AG04450 (cell line): ENCODE measurements at regions not wholly inside any gene's neighbourhood (a gene's known extent, or its start where the extent isn't known, plus 50 kb on each side); places are given as distances from the start of the nearest gene placed in this dataset.

ENCODE experiments used
- CTCF ChIA-PET: fragments of 300-600, 350-600 bp; formaldehyde crosslinking; extraction: SDS; loops from one replicate; lab custom pipeline; 2022; ENCODE audit warnings: antibody characterized with exemption, inconsistent platforms; lab: Charles Lee
- POLR2A ChIA-PET: fragments of 350-600 bp; formaldehyde crosslinking; extraction: SDS; loops from one replicate; lab custom pipeline; 2021; ENCODE audit warnings: antibody characterized with exemption, inconsistent platforms; lab: Yijun Ruan, JAX
- DNase-seq: peaks from one replicate; pipeline ENCODE4 v3.0.0-alpha.2; 2011; ENCODE audit warnings: low read depth, low spot score
- H3K27ac ChIP-seq: one replicate; pipeline ENCODE4 v1.5.1; 2012; ENCODE audit warnings: low read depth, low read length, control low read depth
- H3K27me3 ChIP-seq: one replicate; pipeline ENCODE4 v1.6.0; 2012; ENCODE audit warnings: low read length; ENCODE audit not compliant: control insufficient read depth, insufficient read depth
- H3K4me3 ChIP-seq: 2 replicates; pipeline ENCODE4 v1.5.1; 2011; ENCODE audit warnings: mild to moderate bottlenecking, low read depth, low read length, control low read depth
- H3K9me3 ChIP-seq: 2 replicates; pipeline ENCODE4 v1.5.1; 2012; ENCODE audit warnings: low read length; ENCODE audit not compliant: control insufficient read depth, insufficient read depth
- CTCF ChIP-seq: IDR thresholded peaks from 2 replicates; pipeline ENCODE4 v1.5.1; 2011; ENCODE audit warnings: low read depth, low read length, control low read depth, inconsistent platforms

DNA sequence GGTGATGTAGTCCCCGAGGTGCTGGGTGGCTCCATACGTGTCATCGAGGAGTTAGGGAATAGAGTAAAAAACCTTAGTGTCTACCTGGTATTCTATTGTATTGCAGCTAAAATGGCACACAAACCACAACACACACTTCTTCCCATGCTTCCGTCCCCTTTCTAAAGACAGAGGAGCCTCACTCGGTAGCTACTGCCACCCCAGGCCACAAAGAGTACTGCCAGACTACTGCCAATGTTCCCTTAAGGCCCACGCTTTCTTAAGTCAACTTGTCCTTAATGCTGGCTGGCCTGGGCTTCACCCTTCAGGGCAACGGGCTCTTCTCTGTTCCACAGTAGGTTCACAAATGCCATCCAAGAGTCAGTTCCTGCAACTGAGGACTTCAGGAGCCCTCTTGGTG, 673.0 kb downstream of the ELAVL2 start:
- peaks cover 3% of the 10 kb centered on the region; the same call in 1 of the 2 replicates for H3K9me3 ChIP-seq
- DNase-seq = no peak
- ChIA-PET POLR2A (no interaction called here), CTCF (no interaction called here)
- no peak overlapping the region for H3K4me3 ChIP-seq
- TF ChIP-seq CTCF = no peak
- H3K27ac ChIP-seq = no peak overlapping the region
- H3K27me3 ChIP-seq = no peaks in the 10 kb centered on the region

- TF ChIP-seq CTCF = no peak
- no peak overlapping the region for H3K27ac ChIP-seq
- ChIA-PET CTCF (no interaction called here), POLR2A (no interaction called here)
- no peaks in the 10 kb centered on the region for H3K9me3 ChIP-seq
- no peaks in the 10 kb centered on the region for H3K27me3 ChIP-seq
- H3K4me3 ChIP-seq = no peak overlapping the region
- no peak for DNase-seq
Measured at GRCh38 chr9:23160491-23160890, 665.5 kb downstream of the ELAVL2 start.

DNA sequence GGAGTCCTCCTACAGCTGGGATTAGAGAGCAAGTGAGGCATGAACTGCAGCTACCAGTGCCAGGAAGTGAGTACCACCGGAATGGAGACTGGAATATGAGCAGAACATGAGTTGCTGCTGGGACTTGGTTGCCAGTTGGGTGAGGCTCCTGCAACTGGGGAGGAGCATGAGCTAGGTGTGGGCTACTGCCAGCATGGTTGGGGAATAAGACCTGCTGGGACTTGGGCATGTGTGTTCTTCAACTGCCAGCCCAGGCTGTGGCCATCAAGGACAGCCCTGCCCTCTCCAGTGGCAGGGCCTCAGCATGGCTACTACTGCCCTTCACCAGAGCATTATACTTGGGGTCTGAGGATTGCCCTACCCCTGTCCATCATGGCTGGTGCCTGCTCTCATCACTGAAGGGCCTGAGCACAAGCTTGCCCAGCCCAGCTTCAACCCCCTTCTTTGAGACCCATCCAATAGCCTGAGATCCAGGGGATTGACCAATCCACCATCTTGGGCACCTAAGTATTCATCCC, 665.0 kb downstream of the ELAVL2 start:
- H3K9me3 ChIP-seq = no peaks in the 10 kb centered on the region
- POLR2A ChIA-PET = no interaction called here
- H3K27ac ChIP-seq = no peak overlapping the region
- CTCF ChIA-PET = no interaction called here
- no peak for TF ChIP-seq CTCF
- DNase-seq = no peak
- H3K4me3 ChIP-seq = no peak overlapping the region
- H3K27me3 ChIP-seq = no peaks in the 10 kb centered on the region

GRCh38 chr9:23162789-23163188, 663.3 kb downstream of the ELAVL2 start:
- no peak for DNase-seq
- H3K4me3 ChIP-seq = no peak overlapping the region
- ChIA-PET CTCF (no interaction called here), POLR2A (no interaction called here)
- H3K27ac ChIP-seq = no peak overlapping the region
- no peak for TF ChIP-seq CTCF
- no peaks in the 10 kb centered on the region for H3K9me3 ChIP-seq
- no peaks in the 10 kb centered on the region for H3K27me3 ChIP-seq

DNA sequence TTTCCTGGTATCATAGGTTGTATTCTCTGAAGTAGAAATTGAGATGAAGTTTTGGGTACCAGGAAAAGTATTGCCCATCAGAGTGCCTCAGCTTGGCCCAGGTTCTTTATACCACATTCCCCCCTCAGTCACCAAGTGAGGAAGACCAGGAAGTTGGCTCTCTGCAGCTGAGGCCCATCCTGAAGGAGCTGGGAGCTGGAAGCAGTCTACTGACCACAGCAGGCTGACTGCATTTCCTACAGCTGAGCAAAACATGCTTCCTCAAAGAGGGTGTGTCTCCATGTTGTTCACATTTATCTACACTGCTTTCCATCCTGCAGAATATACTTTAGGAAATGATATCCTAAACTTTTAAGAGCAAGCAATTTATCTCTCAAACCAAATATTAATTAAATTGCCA, 654.6 kb downstream of the ELAVL2 start:
- DNase-seq = no peak
- POLR2A ChIA-PET = no interaction called here
- Histone ChIP-seq H3K27me3 (no peaks in the 10 kb centered on the region), H3K4me3 (no peak overlapping the region), H3K9me3 (no peaks in the 10 kb centered on the region), H3K27ac (no peak overlapping the region)
- no peak for TF ChIP-seq CTCF
- CTCF ChIA-PET = no interaction called here
